H1 (cell line): ENCODE measurements at regions not wholly inside any gene's neighbourhood (a gene's known extent, or its start where the extent isn't known, plus 50 kb on each side); places are given as distances from the start of the nearest gene placed in this dataset.

Source experiments
- BACH1 ChIP-seq: IDR thresholded peaks from 2 replicates; pipeline ENCODE4 v1.6.1; 2012; ENCODE audit warnings: low read length, improper control_type of control experiment
- CTCF ChIP-seq, 3 experiments: IDR thresholded peaks; 1 replicate in 2 of 3; 2 replicates in 1 of 3; pipeline versions ENCODE4 v1.5.1 to v1.6.1; 2011; ENCODE audit warnings: low read length in 3 of 3, mild to moderate bottlenecking in 3 of 3, inconsistent platforms in 2 of 3, low read depth in 1 of 3, moderate library complexity in 1 of 3; ENCODE audit not compliant: insufficient read depth in 1 of 3; ENCODE audit errors: control extremely low read depth in 1 of 3
- KDM5A ChIP-seq: fragments of 200-600 bp; IDR thresholded peaks from 2 replicates; pipeline ENCODE4 v1.7.1; 2012; ENCODE audit warnings: mild to moderate bottlenecking, low read length, inconsistent platforms, mixed read lengths
- POLR2AphosphoS5 ChIP-seq: IDR thresholded peaks from 2 replicates; pipeline ENCODE4 v1.6.1; 2011; ENCODE audit warnings: low read depth, low read length
- TAF1 ChIP-seq: IDR thresholded peaks from 2 replicates; pipeline ENCODE4 v1.6.1; 2011; ENCODE audit warnings: mild to moderate bottlenecking, low read depth, low read length

GRCh38 chr2:67311536-67311935 lies 85.6 kb upstream of the ETAA1 start:
- TF ChIP-seq CTCF (IDR thresholded peaks at IDR 0.05; ENCODE audit: control extremely low read depth in 1 of 3, insufficient read depth in 1 of 3, low read depth in 1 of 3, low read length in 3 of 3) (no peak), BACH1 (no peak), TAF1 (no peak), KDM5A (no peak), POLR2AphosphoS5 (no peak)
